Activated T-helper 1 cell treated with anti-CD3 and anti-CD28 coated beads, Interleukin-12 subunit alpha, Interleukin-12 subunit beta, Interleukin-2, Interleukin-4 antibody, amounts not matched to agents 30 ng/mL and 10 ng/mL and 1 ng/mL, durations not matched to agents 14 hours and 24 hours and 36 hours (primary cell): ENCODE measurements at regions not wholly inside any gene's neighbourhood (a gene's known extent, or its start where the extent isn't known, plus 50 kb on each side); places are given as distances from the start of the nearest gene placed in this dataset.
"Not testable (repeated sequence)": the region's sequence is repeated elsewhere in the genome, so short reads cannot be mapped to it uniquely, and the experiment has no call there.

Experiments
- DNase-seq: peaks from one replicate; pipeline ENCODE4 v3.0.0; 2021; ENCODE audit warnings: low spot score
- H3K27ac Mint-ChIP-seq: one replicate; pipeline ENCODE4 v1.8.0; 2021; ENCODE audit warnings: mild to moderate bottlenecking, mixed read lengths
- H3K27me3 Mint-ChIP-seq: one replicate; pipeline ENCODE4 v1.8.0; 2022; ENCODE audit warnings: mild to moderate bottlenecking, moderate library complexity, mixed read lengths; ENCODE audit not compliant: insufficient read depth
- H3K36me3 Mint-ChIP-seq: one replicate; pipeline ENCODE4 v1.8.0; 2021; ENCODE audit warnings: low read depth, mixed read lengths
- H3K4me1 Mint-ChIP-seq: one replicate; pipeline ENCODE4 v1.8.0; 2021; ENCODE audit warnings: low read depth, mixed read lengths
- H3K4me3 Mint-ChIP-seq: one replicate; pipeline ENCODE4 v1.8.0; 2021; ENCODE audit warnings: mild to moderate bottlenecking, moderate library complexity, mixed read lengths
- H3K9me3 Mint-ChIP-seq: one replicate; pipeline ENCODE4 v1.8.0; 2021; ENCODE audit warnings: mixed read lengths
- intact Hi-C: fragments of 100-400 bp; cut with micrococcal nuclease; formaldehyde crosslinking; loops from one replicate; pipeline ENCODE4 v1.15.1; 2024

GRCh38 chr3:20543535-20544226 lies 357.7 kb upstream of the SGO1 start:
- Mint-ChIP-seq H3K27ac (no peak overlapping the region), H3K36me3 (no peaks in the 10 kb centered on the region), H3K27me3 (no peaks in the 10 kb centered on the region), H3K9me3 (peaks cover 15% of the 10 kb centered on the region), H3K4me3 (no peak overlapping the region), H3K4me1 (no peaks in the 10 kb centered on the region)
- DNase-seq: no peak
- intact Hi-C loops: no loop called here

- no peaks in the 10 kb centered on the region for H3K27me3 Mint-ChIP-seq
- no peaks in the 10 kb centered on the region for H3K4me1 Mint-ChIP-seq
- H3K36me3 Mint-ChIP-seq: no peaks in the 10 kb centered on the region
- no peak for DNase-seq
- no peak overlapping the region for H3K27ac Mint-ChIP-seq
- H3K9me3 Mint-ChIP-seq: peaks cover 5% of the 10 kb centered on the region
- intact Hi-C loops: no loop called here
- no peak overlapping the region for H3K4me3 Mint-ChIP-seq
Observed at GRCh38 chr3:20540066-20540465, 354.1 kb upstream of the SGO1 start.

- no peaks in the 10 kb centered on the region for H3K27me3 Mint-ChIP-seq
- no peak overlapping the region for H3K4me3 Mint-ChIP-seq
Observed at GRCh38 chr3:20539666-20540065, 353.7 kb upstream of the SGO1 start.

GRCh38 chr3:20537234-20537633 lies 351.2 kb upstream of the SGO1 start:
- intact Hi-C loops: no loop called here
- H3K4me3 Mint-ChIP-seq: no peak overlapping the region

More at GRCh38 chr3:20539666-20540065, 353.7 kb upstream of the SGO1 start:
- DNase-seq: no peak
- Mint-ChIP-seq H3K27ac (no peak overlapping the region), H3K36me3 (no peaks in the 10 kb centered on the region), H3K4me1 (no peaks in the 10 kb centered on the region), H3K9me3 (peaks cover 5% of the 10 kb centered on the region)
- intact Hi-C loops: no loop called here

GRCh38 chr3:20529911-20530310 lies 343.9 kb upstream of the SGO1 start:
- no peaks in the 10 kb centered on the region for H3K27me3 Mint-ChIP-seq
- intact Hi-C loops: no loop called here
- H3K4me3 Mint-ChIP-seq: no peak overlapping the region
- H3K27ac Mint-ChIP-seq: no peak overlapping the region
- no peak for DNase-seq
- H3K4me1 Mint-ChIP-seq: no peaks in the 10 kb centered on the region
- H3K36me3 Mint-ChIP-seq: no peaks in the 10 kb centered on the region
- no peaks in the 10 kb centered on the region for H3K9me3 Mint-ChIP-seq

More at GRCh38 chr3:20537234-20537633, 351.2 kb upstream of the SGO1 start:
- Mint-ChIP-seq H3K36me3 (no peaks in the 10 kb centered on the region), H3K4me1 (no peaks in the 10 kb centered on the region), H3K27ac (no peak overlapping the region), H3K9me3 (peaks cover 5% of the 10 kb centered on the region), H3K27me3 (no peaks in the 10 kb centered on the region)
- DNase-seq: no peak

- DNase-seq: no peak
Observed at GRCh38 chr3:20528180-20528770, 342.3 kb upstream of the SGO1 start.

GRCh38 chr3:20527368-20527767 lies 341.4 kb upstream of the SGO1 start:
- Mint-ChIP-seq H3K4me1 (no peaks in the 10 kb centered on the region), H3K27me3 (no peaks in the 10 kb centered on the region), H3K4me3 (no peak overlapping the region), H3K27ac (no peak overlapping the region), H3K9me3 (no peaks in the 10 kb centered on the region), H3K36me3 (no peaks in the 10 kb centered on the region)
- no peak for DNase-seq
- intact Hi-C loops: no loop called here

More at GRCh38 chr3:20528180-20528770, 342.3 kb upstream of the SGO1 start:
- Mint-ChIP-seq H3K27ac (no peak overlapping the region), H3K4me1 (no peaks in the 10 kb centered on the region), H3K4me3 (no peak overlapping the region), H3K9me3 (no peaks in the 10 kb centered on the region), H3K36me3 (no peaks in the 10 kb centered on the region), H3K27me3 (no peaks in the 10 kb centered on the region)
- intact Hi-C loops: no loop called here

- Mint-ChIP-seq H3K9me3 (no peaks in the 10 kb centered on the region), H3K4me1 (no peaks in the 10 kb centered on the region), H3K36me3 (no peaks in the 10 kb centered on the region), H3K27ac (no peak overlapping the region), H3K27me3 (no peaks in the 10 kb centered on the region), H3K4me3 (no peak overlapping the region)
- DNase-seq: no peak
- intact Hi-C loops: no loop called here
Observed at GRCh38 chr3:20524328-20524727, 338.3 kb upstream of the SGO1 start.

GRCh38 chr3:20523293-20523692 lies 337.3 kb upstream of the SGO1 start:
- DNase-seq: no peak
- Mint-ChIP-seq H3K27me3 (no peaks in the 10 kb centered on the region), H3K9me3 (no peaks in the 10 kb centered on the region), H3K27ac (no peak overlapping the region), H3K4me3 (no peak overlapping the region), H3K4me1 (no peaks in the 10 kb centered on the region), H3K36me3 (no peaks in the 10 kb centered on the region)
- intact Hi-C loops: no loop called here

GRCh38 chr3:20517316-20517715 lies 331.3 kb upstream of the SGO1 start:
- H3K4me3 Mint-ChIP-seq, intact Hi-C loops: not testable (repeated sequence)

GRCh38 chr3:20516311-20516710 lies 330.3 kb upstream of the SGO1 start:
- no peaks in the 10 kb centered on the region for H3K9me3 Mint-ChIP-seq
- H3K27me3 Mint-ChIP-seq: no peaks in the 10 kb centered on the region
- intact Hi-C loops: no loop called here
- no peak for DNase-seq
- no peak overlapping the region for H3K27ac Mint-ChIP-seq
- no peaks in the 10 kb centered on the region for H3K36me3 Mint-ChIP-seq
- no peak overlapping the region for H3K4me3 Mint-ChIP-seq
- H3K4me1 Mint-ChIP-seq: no peaks in the 10 kb centered on the region

More at GRCh38 chr3:20517316-20517715, 331.3 kb upstream of the SGO1 start:
- not testable (repeated sequence) for DNase-seq, H3K27me3 Mint-ChIP-seq, H3K36me3 Mint-ChIP-seq, H3K9me3 Mint-ChIP-seq, H3K4me1 Mint-ChIP-seq, H3K27ac Mint-ChIP-seq

GRCh38 chr3:20515834-20516233 lies 329.8 kb upstream of the SGO1 start:
- Mint-ChIP-seq H3K9me3 (no peaks in the 10 kb centered on the region), H3K27ac (no peak overlapping the region), H3K27me3 (no peaks in the 10 kb centered on the region), H3K36me3 (no peaks in the 10 kb centered on the region), H3K4me3 (no peak overlapping the region), H3K4me1 (no peaks in the 10 kb centered on the region)
- DNase-seq: no peak
- intact Hi-C loops: no loop called here

- Mint-ChIP-seq H3K4me1 (no peaks in the 10 kb centered on the region), H3K4me3 (no peak overlapping the region), H3K27me3 (peaks cover 2% of the 10 kb centered on the region), H3K27ac (no peak overlapping the region), H3K36me3 (no peaks in the 10 kb centered on the region), H3K9me3 (no peaks in the 10 kb centered on the region)
- DNase-seq: no peak
- intact Hi-C loops: loop anchor here (5.0 kb wide), 1 partner anchor 1605 kb away; no protein-coding TSS in a partner anchor
Observed at GRCh38 chr3:20511863-20512505, 326.0 kb upstream of the SGO1 start.
